ENCODE measurements at regions not wholly inside any gene's neighbourhood (a gene's known extent, or its start where the extent isn't known, plus 50 kb on each side); places are given as distances from the start of the nearest gene placed in this dataset.

DNA sequence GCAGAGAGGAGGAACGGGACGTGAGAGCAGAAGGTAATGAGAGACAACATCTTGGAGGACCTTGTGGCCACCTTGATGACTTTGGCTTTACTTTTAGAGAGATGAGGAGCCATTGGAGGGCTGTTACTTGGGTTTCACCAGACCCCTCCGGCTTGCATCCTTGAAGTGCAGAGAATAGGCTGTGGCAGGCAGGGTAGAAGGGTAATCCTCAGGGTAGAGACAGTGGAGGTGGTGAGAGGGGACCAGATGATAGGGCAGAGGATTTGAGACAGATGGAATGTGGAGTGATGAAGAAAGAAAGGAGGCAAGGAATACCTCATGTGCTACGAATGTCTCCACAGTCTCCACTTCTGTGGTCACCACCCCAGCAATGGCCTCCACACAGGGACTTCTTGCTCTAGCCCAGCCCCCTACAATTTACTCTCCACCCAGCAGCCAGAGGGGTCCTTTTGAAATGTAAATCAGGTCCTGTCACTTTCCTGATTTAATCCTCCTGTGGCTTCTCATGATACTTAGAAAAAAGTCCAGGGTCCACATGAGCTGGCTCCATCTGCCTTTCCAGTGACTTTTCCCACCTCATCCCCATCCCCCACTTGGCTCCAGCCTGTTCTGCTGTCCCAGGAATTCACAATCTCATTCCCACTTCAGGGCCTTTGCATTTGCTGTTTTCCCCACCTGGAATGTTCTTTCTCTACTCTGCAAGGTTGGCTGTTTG is 115.0 kb downstream of the PJA1 start:
- H3K4me3 Mint-ChIP-seq = no peak overlapping the region
- DNase-seq (no peak), ATAC-seq (no peak)
- no peaks in the 10 kb centered on the region for H3K27me3 Mint-ChIP-seq
- H3K27ac Mint-ChIP-seq = no peak overlapping the region
- H3K4me1 Mint-ChIP-seq = no peaks in the 10 kb centered on the region
- no peaks in the 10 kb centered on the region for H3K9me3 Mint-ChIP-seq

DNA sequence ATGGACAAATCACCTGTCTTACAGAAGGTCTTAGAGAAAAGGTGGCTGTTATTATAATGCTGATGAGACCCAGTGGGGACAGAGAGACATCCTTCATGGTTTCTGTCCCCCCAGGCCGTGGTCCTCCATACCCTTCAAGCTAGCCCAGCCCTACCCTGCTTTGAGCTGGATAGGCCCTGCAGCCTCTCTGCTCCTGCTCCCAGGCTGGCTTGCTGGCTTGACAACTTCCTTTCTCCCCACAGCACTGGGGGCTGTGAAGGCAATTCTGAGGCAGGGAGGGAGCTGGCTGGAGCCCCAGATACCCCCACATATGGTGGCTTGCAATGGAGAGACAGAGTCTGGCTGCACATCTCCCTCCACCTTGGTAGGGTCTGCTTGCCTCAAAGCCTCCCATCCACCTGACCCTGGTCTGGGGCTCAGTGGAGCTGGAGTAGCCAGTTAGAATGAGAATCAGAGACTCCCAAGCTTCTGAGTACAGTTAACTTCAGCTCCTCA is 118.2 kb downstream of the PJA1 start:
- H3K4me3 Mint-ChIP-seq = no peak overlapping the region
- H3K27ac Mint-ChIP-seq = no peak overlapping the region
- no peaks in the 10 kb centered on the region for H3K27me3 Mint-ChIP-seq
- no peak for DNase-seq
- H3K4me1 Mint-ChIP-seq = no peaks in the 10 kb centered on the region
- H3K9me3 Mint-ChIP-seq = no peaks in the 10 kb centered on the region
- ATAC-seq = no peak

GRCh38 chrX:69045616-69046345 is 119.5 kb downstream of the PJA1 start:
- Mint-ChIP-seq H3K27me3 (no peaks in the 10 kb centered on the region), H3K4me1 (no peaks in the 10 kb centered on the region), H3K27ac (no peak overlapping the region), H3K4me3 (no peak overlapping the region), H3K9me3 (no peaks in the 10 kb centered on the region)
- ATAC-seq (no peak), DNase-seq (no peak)

- Mint-ChIP-seq H3K4me1 (no peaks in the 10 kb centered on the region), H3K27me3 (no peaks in the 10 kb centered on the region), H3K27ac (no peak overlapping the region), H3K9me3 (no peaks in the 10 kb centered on the region), H3K4me3 (no peak overlapping the region)
- ATAC-seq (no peak), DNase-seq (no peak)
Measured at GRCh38 chrX:69038816-69039215, 126.4 kb downstream of the PJA1 start.

DNA sequence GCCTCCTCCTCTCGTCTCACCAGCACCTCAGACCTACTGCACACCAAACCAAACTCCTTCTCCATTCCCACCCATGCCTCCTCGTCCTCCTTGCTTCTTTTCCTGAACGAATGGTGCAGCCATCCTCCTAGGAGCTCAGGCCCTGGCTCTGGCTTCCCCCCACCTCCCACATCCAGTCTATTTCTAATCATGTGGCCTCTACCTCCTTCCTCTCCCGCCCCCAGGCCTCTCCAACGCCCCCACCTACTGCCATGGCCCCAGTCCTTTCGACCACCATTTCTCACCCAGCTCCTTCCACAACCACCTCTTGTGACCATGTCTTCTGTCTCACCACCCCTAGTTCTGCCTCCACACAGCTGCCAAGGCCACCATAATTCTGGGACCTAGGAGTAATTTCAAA is 127.1 kb downstream of the PJA1 start:
- ATAC-seq = no peak
- no peaks in the 10 kb centered on the region for H3K4me1 Mint-ChIP-seq
- no peak for DNase-seq
- H3K4me3 Mint-ChIP-seq = no peak overlapping the region
- no peak overlapping the region for H3K27ac Mint-ChIP-seq
- no peaks in the 10 kb centered on the region for H3K9me3 Mint-ChIP-seq
- no peaks in the 10 kb centered on the region for H3K27me3 Mint-ChIP-seq

DNA sequence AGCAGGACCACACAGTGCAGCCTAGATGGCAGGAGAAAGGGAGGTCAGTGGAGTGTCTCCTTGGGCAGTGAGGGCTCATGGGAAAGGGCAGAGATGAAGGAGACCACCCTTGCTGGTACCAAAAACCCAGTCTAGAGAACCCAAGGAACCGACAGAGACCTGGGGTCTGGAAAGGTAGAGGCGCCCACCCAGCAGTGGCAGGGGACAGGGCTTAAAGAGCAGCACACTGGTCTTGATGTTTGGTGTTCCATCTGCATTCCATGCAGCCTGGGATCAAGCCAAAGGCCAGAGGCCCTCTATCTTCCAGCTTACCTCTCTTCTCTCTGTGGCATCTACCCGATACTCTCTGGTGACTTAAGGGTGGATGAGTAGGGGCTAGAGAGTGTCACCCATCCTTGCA is 127.5 kb downstream of the PJA1 start:
- Mint-ChIP-seq H3K4me1 (no peaks in the 10 kb centered on the region), H3K4me3 (no peak overlapping the region), H3K27ac (no peak overlapping the region), H3K27me3 (no peaks in the 10 kb centered on the region), H3K9me3 (no peaks in the 10 kb centered on the region)
- DNase-seq (no peak), ATAC-seq (no peak)

- DNase-seq (no peak), ATAC-seq (no peak)
- no peaks in the 10 kb centered on the region for H3K27me3 Mint-ChIP-seq
- H3K9me3 Mint-ChIP-seq = no peaks in the 10 kb centered on the region
- H3K27ac Mint-ChIP-seq = peak overlapping the region; percentile 75 to 87
- no peak overlapping the region for H3K4me3 Mint-ChIP-seq
- H3K4me1 Mint-ChIP-seq = no peaks in the 10 kb centered on the region
Measured at GRCh38 chrX:69036674-69037573, 128.3 kb downstream of the PJA1 start.

DNA sequence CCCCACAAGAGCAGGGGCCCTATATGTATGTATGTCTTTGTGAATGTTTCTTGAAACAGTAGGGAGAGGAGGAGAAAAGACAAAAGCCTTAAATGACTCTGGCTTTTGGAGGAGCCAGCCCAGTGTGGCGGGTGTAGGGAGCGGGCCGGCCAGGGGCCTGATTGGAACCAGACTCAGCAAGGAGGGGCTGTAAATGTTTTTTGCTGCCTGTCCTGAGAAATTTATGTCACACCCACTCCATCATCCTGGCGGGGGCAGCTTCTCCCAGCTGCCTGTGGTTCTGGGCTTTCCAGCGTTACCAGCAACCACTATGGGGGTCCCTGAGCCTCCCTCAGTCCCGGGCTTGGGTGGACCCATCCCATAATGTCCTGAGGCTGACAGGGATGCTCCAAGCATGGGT is 130.8 kb downstream of the PJA1 start:
- H3K4me3 Mint-ChIP-seq = no peak overlapping the region
- ATAC-seq (no peak), DNase-seq (no peak)
- no peaks in the 10 kb centered on the region for H3K27me3 Mint-ChIP-seq
- no peaks in the 10 kb centered on the region for H3K9me3 Mint-ChIP-seq
- peak overlapping the region in 1 of 2 donors; percentile 33 for H3K27ac Mint-ChIP-seq
- H3K4me1 Mint-ChIP-seq = no peaks in the 10 kb centered on the region

DNA sequence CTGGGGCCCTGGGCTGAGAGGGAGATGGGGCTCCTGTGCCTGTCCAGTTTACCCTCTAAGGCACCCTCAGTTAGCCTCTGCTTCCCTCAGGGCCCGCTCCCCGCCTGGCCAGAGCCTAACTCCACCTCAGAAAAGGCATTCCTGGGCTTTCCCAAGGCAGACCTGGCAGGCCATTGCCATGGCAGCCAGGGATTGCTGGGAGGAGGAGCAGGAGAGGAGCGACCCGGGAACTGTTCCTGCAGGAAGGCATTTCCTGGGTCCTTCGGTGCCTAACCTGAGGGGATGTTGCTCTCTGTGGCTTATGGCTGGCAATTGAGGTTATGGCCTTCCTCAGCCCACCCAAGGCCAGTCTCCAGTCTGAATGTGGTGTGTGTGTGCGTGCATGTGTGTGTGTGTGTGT is 131.3 kb downstream of the PJA1 start:
- Mint-ChIP-seq H3K27ac (no peak overlapping the region), H3K9me3 (no peaks in the 10 kb centered on the region)

DNA sequence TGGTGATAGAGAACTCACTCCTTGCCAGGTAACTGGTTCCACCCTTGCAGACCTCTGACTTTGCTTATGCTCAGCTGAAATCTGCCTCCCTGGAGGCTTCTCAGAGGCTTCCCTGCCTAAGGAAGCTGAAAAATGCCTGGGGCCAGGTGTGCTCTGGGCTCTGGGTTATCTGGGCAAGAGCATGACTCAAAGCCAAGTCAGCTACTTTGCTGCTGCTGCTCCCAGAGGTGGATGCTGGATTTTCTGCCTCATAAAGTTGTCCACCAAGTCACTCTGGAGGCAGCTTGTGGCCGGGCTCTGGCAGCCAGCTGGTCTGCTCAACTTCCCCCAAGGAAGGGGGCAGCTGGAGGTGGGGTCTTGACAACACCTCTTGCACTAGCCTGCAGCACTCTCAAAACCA is 132.7 kb downstream of the PJA1 start:
- DNase-seq (no peak), ATAC-seq (no peak)
- H3K9me3 Mint-ChIP-seq = no peaks in the 10 kb centered on the region
- H3K27ac Mint-ChIP-seq = no peak overlapping the region
- peaks cover 8% of the 10 kb centered on the region for H3K4me1 Mint-ChIP-seq
- H3K4me3 Mint-ChIP-seq = no peak overlapping the region
- no peaks in the 10 kb centered on the region for H3K27me3 Mint-ChIP-seq

More for the DNA sequence above, 131.3 kb downstream of the PJA1 start:
- no peak for ATAC-seq
- no peaks in the 10 kb centered on the region for H3K4me1 Mint-ChIP-seq
- H3K27me3 Mint-ChIP-seq = no peaks in the 10 kb centered on the region
- no peak overlapping the region for H3K4me3 Mint-ChIP-seq
- DNase-seq = no peak

DNA sequence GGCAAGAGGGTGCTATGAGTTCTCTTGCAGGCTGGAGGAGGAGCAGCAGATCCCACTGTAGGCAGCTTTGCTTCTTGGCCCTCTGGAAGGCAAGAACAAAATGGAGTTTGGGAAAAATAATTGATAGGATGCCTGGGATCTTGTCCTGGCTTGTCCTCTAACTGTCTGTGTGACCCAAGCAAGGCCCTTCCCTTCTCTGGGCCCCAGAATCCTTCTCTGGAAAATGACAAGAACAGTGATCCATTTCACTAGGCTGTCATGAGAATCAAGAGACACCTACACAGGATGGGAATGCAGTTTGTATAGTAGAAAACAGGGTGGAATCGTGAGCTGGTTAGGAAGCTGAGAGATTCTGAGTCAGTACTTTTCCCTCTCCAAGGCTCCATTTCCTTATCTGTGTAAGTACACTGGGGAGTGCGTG is 133.3 kb downstream of the PJA1 start:
- Mint-ChIP-seq H3K4me3 (no peak overlapping the region), H3K27me3 (no peaks in the 10 kb centered on the region), H3K4me1 (peaks cover 15% of the 10 kb centered on the region)

DNA sequence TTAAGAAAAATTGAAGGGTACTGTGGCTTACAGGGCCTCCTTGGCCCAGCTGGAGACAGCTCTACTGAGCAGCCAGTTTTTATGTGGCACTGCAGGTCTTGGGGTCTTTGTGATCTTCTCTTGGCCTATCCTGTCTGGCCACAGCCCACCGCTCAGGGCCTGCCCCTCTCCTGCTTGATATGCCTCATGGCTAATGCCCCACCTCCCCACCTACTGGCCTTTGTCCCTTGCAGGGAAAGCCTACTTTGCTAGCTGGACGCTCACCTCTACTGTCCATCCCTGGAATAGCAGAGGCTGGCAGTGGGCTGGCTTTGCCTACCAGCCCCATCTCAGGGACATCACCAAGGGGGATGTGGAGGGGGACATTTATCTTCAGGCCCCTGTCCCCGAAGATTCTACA is 134.1 kb downstream of the PJA1 start:
- ATAC-seq (no peak), DNase-seq (no peak)
- no peaks in the 10 kb centered on the region for H3K9me3 Mint-ChIP-seq
- H3K4me3 Mint-ChIP-seq = no peak overlapping the region
- no peaks in the 10 kb centered on the region for H3K27me3 Mint-ChIP-seq
- peaks cover 15% of the 10 kb centered on the region for H3K4me1 Mint-ChIP-seq
- H3K27ac Mint-ChIP-seq = no peak overlapping the region

More for the DNA sequence above, 133.3 kb downstream of the PJA1 start:
- no peaks in the 10 kb centered on the region for H3K9me3 Mint-ChIP-seq
- no peak for ATAC-seq
- no peak for DNase-seq
- H3K27ac Mint-ChIP-seq = no peak overlapping the region

GRCh38 chrX:69029771-69030170 is 135.5 kb downstream of the PJA1 start:
- Mint-ChIP-seq H3K4me1 (peaks cover 15% of the 10 kb centered on the region), H3K27me3 (no peaks in the 10 kb centered on the region), H3K4me3 (no peak overlapping the region), H3K27ac (peak overlapping the region; percentile 19 to 35), H3K9me3 (no peaks in the 10 kb centered on the region)
- ATAC-seq (no peak), DNase-seq (no peak)

GRCh38 chrX:69028761-69029120 is 136.5 kb downstream of the PJA1 start:
- Mint-ChIP-seq H3K9me3 (no peaks in the 10 kb centered on the region), H3K4me1 (peaks cover 15% of the 10 kb centered on the region), H3K27me3 (no peaks in the 10 kb centered on the region), H3K4me3 (no peak overlapping the region), H3K27ac (no peak overlapping the region)
- DNase-seq = no peak
- ATAC-seq = no peak

DNA sequence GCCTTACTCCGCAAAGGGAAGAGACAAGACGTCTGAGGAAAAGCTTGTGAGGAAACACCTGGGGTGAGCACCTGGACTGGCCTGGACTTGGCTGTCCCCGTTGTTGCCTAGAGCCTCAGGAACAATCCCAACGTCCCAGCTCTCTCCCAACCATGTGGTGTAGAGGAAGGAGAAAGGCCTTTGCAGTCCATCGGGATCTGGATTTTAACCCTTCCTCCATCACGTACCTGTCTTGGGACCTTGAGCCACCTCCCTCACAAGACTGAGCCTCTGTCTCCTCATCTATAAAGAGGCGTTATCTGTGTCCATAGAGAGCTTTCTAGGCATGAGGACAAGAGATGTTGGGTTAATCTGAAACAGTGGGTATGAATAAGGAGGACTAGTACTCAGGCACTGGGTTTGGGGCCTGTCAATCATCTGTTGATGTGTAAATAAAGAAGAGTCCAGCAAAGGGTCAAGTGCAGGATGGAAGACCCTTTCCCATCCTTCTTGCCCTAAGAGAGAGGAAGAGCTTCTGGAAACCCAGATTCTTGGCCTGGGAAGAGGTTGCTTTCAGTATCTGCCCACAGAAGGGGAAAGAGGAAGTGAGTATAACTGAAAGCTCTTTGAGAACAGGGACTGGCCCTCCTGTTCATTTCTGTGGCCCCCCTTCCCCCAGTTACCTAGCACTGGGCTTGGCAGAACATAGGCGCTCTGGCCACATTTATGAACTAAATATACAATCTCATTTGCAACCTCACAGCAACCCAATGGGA is 137.1 kb downstream of the PJA1 start:
- ATAC-seq (peak; percentile 73), DNase-seq (peak in 1 of 2 donors; percentile 12)
- Mint-ChIP-seq H3K27me3 (no peaks in the 10 kb centered on the region), H3K27ac (peak overlapping the region in 1 of 2 donors; percentile 25), H3K4me3 (no peak overlapping the region), H3K9me3 (no peaks in the 10 kb centered on the region), H3K4me1 (peaks cover 15% of the 10 kb centered on the region)
